ENCODE measurements at regions not wholly inside any gene's neighbourhood (a gene's known extent, or its start where the extent isn't known, plus 50 kb on each side); places are given as distances from the start of the nearest gene placed in this dataset.
A peak's percentile ranks its signal among the peaks of the same experiment; 100 is the strongest.

- TF ChIP-seq CTCF (conservative IDR thresholded peaks at IDR 0.05; ENCODE audit: low read length) (peak; percentile 75), EZH2phosphoT487 (IDR thresholded peaks at IDR 0.05; ENCODE audit: borderline replicate concordance) (no peak)
These were observed 352.8 kb upstream of the KCNH7 start for GRCh38 chr2:163191372-163191771.
